ENCODE measurements at regions not wholly inside any gene's neighbourhood (a gene's known extent, or its start where the extent isn't known, plus 50 kb on each side); places are given as distances from the start of the nearest gene placed in this dataset.

DNA sequence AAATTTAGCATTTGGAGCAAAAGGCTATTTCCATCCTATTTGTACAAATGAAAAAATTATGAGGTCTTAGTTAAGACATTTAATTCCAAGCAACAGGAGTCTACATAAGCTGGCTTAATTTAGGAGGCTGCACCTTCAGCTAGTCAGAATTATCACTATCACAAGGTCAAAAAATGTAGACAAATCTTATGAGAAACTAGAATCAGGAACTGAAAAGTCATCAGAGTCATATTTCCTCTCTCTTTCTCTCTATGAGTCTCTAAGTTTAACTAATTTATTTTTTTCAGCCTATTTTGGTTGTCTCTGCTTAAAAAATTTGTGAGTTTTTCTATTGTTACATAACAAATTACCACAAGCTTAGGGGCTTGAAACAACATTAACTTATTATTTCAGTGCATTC lies 807.1 kb upstream of the PRMT6 start:
- TF ChIP-seq ZFX (IDR thresholded peaks at IDR 0.05; ENCODE audit: borderline replicate concordance): no peak
- TF ChIP-seq, protein P1, sequence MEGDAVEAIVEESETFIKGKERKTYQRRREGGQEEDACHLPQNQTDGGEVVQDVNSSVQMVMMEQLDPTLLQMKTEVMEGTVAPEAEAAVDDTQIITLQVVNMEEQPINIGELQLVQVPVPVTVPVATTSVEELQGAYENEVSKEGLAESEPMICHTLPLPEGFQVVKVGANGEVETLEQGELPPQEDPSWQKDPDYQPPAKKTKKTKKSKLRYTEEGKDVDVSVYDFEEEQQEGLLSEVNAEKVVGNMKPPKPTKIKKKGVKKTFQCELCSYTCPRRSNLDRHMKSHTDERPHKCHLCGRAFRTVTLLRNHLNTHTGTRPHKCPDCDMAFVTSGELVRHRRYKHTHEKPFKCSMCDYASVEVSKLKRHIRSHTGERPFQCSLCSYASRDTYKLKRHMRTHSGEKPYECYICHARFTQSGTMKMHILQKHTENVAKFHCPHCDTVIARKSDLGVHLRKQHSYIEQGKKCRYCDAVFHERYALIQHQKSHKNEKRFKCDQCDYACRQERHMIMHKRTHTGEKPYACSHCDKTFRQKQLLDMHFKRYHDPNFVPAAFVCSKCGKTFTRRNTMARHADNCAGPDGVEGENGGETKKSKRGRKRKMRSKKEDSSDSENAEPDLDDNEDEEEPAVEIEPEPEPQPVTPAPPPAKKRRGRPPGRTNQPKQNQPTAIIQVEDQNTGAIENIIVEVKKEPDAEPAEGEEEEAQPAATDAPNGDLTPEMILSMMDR (IDR thresholded peaks at IDR 0.05): no peak
